SH-SY5Y (cell line): ENCODE measurements at regions not wholly inside any gene's neighbourhood (a gene's known extent, or its start where the extent isn't known, plus 50 kb on each side); places are given as distances from the start of the nearest gene placed in this dataset.

Experiments used
- GATA2 ChIP-seq: IDR thresholded peaks from 2 replicates; pipeline ENCODE4 v1.6.1; 2011; ENCODE audit warnings: mild to moderate bottlenecking, low read depth, low read length
- GATA3 ChIP-seq: IDR thresholded peaks from 2 replicates; pipeline ENCODE4 v1.6.1; 2011; ENCODE audit warnings: low read depth, mild to moderate bottlenecking, low read length, moderate library complexity

- TF ChIP-seq GATA2 (no peak), GATA3 (no peak)
These were observed 324.8 kb downstream of the QKI start for GRCh38 chr6:163739408-163739725.
